GM18505 (cell line): ENCODE measurements at regions not wholly inside any gene's neighbourhood (a gene's known extent, or its start where the extent isn't known, plus 50 kb on each side); places are given as distances from the start of the nearest gene placed in this dataset.

Experiments used
- ATAC-seq: cut with Tn5 transposase; IDR thresholded peaks from one replicate; pipeline ENCODE4 v1.9.1; 2021; ENCODE audit not compliant: unreplicated experiment
- POLR2A ChIP-seq: IDR thresholded peaks from 4 replicates; pipeline ENCODE4 v1.6.1; 2011; ENCODE audit warnings: borderline replicate concordance; ENCODE audit not compliant: insufficient read depth, insufficient read length; ENCODE audit errors: extremely low read depth

GRCh38 chrX:124275182-124275894 lies 57.1 kb upstream of the TEX13D start:
- no peak for ATAC-seq
- no peak for TF ChIP-seq POLR2A

GRCh38 chrX:124280294-124280902 lies 52.1 kb upstream of the TEX13D start:
- ATAC-seq = no peak
- TF ChIP-seq POLR2A = no peak

GRCh38 chrX:124282580-124282979 lies 49.9 kb upstream of the TEX13D start:
- no peak for TF ChIP-seq POLR2A
- no peak for ATAC-seq
